Suppressor macrophage treated with lipopolysaccharide for 1 hour (primary cell): ENCODE measurements at regions not wholly inside any gene's neighbourhood (a gene's known extent, or its start where the extent isn't known, plus 50 kb on each side); places are given as distances from the start of the nearest gene placed in this dataset.

ENCODE experiments used
- DNase-seq, 3 donors: peaks; one replicate each; pipeline ENCODE4 v3.0.0-alpha.2; 2020 to 2022

DNA sequence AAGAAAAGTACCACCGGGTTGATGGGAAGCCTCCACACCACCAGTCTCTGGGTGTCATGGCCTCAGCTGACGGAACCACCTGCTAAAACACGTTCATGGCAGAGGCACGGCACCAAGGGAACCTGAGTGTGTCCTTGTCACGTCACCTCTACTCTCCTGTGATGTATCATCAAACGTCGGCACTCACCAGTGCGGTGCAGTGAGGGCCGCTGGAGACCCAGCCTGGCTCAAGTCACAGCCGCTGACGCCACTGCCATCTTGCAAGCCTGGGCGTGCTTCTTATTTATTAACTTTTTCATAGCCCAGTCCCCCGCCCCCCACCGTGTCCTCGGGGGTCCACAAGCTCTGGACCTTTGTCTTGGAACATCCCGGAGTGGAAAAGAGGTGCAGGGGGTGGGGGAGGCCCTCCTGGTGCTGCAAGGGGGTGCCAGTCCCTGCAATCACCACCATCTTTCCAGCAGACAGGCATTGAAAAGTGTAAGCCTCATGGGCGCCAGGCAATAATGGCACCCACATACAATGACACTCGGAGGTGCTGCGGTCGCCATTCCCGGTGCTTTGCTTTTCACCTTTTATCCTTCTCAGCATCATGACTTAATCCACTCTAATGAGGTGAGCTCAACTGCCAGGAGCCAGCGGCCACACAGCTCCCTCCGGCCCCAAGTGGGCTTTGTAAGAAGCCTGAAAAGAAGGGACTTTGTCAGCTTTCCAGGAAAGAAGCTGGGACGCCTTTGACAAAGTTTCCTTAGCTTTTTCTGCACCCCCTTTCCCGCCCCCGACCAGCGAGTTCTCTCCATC lies 202.3 kb upstream of the IRX1 start:
- DNase-seq, result no peak

DNA sequence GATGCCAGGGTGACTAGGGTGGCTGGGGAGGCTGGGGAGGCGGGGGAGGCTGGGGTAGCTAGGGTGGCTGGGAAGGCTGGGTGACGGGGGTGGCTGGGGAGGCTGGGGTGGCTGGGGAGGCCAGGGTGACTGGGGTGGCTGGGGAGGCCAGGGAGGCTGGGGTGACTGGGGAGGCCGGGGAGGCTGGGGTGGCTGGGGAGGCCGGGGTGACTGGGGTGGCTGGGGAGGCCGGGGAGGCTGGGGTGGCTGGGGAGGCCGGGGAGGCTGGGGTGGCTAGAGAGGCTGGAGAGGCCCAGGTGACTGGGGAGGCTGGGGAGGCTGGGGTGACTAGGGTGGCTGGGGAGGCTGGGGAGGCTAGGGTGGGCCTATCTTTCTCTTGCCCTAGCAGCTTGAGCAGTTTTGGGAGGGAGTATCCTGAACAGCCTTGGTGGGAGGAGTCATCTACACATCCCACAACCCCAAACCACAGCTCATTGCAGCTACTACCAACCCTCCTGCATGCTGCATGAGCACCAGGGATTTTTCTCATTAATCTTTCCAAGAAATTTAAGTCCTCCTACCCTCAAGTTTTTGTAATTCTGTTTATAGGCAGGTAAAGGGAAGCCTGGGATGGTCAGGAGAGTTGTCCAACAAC lies 203.2 kb upstream of the IRX1 start:
- no peak for DNase-seq

DNA sequence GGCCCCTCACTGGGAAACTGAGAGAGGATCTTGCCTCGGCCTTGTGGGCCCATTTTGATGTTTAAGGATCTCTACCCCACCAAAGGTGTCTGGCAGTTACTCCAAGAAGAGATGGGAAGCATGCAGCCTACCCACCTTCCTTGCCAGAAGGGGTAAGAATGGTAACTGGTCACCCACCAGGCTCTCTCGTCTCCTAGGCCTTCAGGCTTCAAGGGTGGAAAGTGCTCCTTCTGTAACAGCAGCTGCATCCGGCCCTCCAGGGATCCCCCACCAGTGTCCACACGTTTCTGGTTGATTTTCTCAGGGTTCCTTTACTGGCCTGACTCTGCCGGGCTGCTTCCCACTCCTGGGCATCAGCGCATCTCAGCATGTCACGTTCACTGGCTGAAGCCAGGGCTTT lies 204.4 kb upstream of the IRX1 start:
- no peak for DNase-seq

DNA sequence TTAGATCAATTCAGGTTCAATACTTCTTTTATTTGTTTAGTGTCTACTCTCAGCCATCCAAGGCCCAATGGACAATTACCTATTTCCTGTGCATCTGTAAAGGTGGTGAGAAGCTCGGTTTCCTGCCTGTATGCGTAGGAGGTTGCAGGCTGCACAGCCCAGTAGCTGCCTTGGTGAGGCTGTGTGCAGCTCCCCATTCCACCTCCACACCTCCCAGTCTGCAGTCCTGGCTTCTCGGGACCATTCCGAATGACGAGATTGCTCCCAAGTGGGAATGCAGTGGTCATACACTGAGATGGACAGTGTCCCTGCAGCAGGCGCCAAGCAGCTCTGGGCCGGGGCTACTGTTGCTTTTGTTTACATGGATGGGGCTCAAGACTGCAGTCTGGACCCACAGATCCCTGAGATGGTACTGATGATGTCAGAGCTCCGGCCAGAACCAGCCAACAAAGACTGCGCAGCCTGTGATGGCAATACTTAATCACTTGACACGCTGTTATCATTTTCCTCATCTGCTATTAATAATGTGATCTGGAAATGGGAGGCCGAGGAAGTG lies 206.1 kb upstream of the IRX1 start:
- no peak for DNase-seq

DNA sequence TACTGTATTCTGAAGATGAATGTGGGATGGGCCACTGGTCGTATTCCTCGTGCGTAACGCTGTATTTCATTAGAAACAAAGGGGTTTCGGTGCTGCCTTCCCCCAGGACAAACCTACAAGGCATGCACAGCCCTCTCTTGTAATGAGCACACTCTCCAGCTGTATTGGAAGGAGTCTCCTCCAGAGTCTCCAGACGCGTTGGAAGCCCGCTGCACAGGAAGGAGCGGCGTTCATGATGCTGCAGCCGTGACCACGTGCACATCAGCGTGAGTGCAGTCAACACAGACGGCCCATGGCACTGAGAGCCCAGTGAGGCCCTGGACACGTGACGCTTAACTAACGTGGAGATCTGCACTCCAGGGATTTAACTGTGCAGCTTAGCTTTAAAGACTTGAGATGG lies 209.0 kb upstream of the IRX1 start:
- DNase-seq, result no peak

DNA sequence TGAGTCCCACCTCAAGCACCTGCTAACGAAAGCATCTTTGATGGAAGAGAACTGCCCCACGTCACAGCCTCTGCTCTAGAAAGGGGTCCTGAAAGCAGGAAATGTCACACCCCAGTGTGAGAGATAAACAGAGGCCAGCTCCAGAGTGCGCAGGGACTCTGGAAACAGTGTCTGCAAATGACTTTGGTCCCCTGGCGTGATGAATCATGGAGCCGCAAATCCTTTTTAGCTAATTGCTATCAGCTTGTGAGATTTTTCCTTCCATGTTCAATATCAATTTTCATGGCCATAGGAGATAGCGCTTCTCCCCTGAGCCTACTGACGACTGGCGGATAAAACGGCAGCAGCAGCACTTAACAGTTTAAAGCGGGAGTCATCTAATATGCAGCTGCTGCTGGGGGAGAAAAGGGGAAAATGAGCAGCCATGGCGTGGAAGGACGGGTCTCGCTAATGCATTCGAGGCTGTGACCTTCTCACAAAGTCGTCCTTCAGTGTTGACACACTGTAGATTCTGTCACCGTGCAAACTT lies 209.6 kb upstream of the IRX1 start:
- DNase-seq, result no peak

DNA sequence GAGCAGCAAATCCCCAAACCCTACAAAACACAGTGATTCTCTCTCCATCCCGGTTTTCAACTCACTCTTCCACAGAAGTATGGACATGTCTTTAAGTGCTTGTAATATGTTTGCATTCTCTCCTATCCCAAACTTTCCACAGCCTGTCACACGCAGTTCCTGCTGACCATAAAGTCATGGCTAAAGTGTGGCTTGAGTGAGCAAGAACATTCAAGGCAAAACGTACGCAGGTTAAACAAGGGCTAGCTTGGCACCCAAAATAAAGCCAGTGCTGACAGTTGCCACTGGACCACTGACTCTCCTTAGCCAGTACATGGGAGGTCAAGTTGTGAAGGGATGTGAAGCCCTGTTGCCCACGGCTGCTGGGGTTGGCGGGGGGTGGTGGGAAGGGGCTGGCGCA lies 211.1 kb upstream of the IRX1 start:
- DNase-seq, result no peak

DNA sequence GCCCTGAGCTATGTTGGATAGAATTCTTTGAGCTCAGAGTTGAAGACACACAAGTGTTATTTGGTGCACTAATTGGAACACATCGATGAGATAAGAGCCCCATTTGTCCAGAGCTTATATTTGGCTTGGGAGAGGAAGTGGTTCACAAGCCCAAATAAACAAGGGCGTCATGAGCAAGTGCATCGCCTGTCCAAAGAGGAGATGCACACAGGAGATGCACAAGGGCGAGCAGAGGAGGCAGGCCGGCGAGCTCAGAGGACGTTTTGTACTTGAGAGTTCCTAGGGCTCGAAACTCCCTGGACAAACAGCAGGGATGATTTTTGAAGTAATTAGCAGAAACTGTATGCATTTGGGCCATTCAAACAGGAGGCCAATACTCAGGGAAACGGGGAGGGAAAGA lies 212.8 kb upstream of the IRX1 start:
- no peak for DNase-seq

DNA sequence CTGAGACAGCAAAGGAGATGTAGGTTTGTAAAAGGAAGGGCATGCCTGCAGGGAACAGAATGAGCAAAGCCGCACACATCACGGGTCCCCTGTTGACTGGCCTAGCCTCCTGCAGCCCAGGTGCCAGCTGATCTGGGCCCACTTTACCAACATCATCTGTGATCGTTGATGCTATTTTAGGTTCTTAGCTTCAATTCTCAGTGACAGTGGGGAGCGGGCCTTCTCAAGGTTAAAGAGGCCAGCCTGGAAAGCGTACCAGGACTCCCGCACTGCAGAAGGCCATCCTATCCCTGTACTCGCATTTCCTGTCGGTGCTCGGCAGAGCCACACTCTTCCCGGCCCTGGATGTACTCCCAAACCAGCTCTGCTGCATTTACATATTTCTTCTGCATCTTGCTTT lies 213.5 kb upstream of the IRX1 start:
- DNase-seq, result no peak

DNA sequence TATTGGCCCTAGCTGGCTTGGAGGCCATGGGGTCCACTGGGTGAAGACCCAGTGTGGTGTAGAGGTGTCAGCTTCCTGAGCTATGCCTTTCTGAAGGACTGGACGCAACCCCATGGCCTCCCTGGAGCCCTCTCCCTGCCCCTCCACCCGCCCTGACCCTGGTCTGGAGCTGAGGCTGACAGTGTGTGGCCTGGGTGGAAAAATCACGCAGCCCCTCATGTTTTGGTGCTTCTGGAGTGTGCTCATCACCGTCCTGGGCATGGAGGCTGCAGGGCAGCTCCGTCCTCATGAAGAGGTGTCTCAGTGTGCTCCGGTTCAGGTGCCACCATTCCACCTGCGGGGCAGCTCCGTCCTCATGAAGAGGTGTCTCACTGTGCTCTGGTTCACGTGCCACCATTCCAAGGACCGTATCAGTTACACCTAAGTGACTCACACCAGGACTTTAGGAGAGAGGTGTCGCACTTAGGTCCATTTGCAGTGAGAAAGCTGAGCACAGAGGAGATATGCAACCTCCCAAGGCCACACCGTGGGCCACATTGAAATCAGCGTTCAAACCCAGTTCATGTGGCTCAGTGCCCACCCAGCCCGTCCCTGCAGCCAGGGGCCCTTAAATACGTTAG lies 214.3 kb upstream of the IRX1 start:
- no peak for DNase-seq

DNA sequence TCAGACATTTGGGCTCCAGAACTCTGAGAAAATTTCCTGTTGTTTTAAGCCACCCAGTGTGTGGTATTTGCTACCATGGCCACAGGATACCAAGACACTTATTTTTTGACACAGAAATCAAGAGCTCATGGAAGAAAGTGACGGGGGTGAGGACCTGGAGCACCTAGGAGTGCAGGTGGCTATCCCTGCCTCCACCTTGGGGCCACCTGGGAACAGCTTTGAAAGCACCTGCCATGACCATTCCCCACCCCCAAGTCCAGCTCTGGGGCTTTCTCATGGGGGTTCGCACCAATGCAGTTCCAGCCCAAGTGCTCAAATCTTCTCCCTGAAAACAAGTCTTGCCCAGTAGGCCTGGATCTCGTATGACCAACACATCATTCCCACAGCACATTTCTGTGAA lies 214.9 kb upstream of the IRX1 start:
- DNase-seq, result no peak

DNA sequence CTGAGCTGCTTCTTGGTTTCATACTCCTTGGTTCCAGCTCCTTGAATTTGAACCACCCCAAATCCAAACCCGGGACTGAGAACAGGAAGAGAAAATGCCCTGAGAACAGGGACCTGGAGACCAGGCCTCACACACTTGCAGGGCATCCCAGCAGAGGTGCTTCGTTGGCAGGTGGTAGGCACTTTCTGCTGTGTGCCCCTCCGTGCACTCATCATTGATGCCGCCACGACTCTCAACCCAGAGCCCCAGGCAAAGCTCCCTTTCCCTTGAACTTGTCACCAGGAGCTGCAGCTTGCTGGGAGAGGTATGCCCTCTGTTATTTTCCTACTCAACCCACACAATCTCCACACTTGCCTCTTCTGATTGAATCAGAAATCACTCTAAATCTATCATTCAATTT lies 217.8 kb upstream of the IRX1 start:
- DNase-seq, result no peak

DNA sequence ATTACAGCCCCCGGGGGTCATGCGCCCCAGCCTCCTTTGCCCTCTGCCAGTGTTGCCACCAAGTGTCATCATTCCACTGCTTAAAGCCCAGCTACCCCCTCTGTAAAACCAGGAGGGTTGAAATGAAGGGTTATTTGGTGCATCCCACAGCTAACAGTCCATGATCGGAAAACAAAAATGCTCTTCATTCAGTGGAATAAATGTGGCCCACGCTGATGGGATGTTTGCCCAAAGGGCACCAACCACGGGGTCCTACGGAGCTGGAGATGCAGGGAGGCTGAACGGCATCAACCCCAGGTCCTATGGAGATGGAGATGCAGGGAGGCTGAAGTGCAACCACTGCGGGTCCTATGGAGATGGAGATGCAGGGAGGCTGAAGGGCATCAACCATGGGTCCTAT lies 218.5 kb upstream of the IRX1 start:
- no peak for DNase-seq

DNA sequence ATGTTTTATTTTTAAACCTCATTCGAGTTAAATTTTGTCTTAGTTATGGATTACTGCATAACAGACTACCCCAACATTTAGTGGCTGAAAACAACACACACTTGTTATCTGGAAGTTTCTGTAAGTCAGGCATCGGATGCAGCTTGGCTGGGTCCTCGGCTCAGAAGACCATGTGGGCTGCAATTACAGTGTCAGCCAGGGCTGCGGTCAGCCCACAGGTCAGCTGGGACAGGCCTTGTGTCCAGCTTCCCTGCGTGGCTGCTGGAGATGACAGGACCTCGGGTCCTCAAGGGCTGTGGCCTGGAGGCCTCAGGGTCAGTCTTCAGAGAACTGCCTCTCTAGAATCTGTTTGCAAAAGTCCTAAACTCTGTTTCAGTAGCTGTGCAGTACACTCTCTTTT lies 219.0 kb upstream of the IRX1 start:
- DNase-seq, result no peak

DNA sequence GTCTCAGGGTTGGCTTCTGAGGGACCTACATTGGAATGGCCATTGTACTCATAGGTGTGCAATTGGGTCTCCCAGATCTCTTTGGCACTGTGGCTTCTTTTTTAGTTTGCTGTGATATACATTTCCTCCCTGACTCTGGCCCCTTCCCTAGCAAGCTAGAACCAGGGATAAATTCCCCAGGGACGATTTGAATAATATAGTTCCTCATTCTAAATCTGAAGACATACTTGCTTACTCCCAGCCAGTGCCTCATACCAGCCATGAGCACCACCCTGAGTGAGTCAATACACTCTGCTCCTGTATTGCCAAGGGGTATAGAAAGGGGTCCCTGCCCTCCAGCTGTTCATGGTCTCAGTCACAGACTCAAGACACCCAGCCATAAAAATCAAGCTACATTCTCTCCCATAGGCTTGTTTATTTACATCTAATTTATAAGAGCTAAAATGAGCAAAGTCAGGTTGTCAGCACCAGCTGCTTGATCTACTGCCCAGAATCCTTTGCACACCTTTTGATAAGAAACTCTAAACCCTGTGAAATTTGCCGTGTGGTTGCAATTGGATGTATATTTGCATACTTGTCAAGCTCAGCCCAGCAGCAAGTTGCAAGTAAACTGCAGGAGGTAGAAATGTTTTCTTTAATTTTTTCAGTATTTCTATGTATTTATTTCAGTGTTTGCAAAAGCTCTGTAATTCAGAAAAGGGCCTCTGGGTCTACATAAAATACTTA lies 219.9 kb upstream of the IRX1 start:
- no peak for DNase-seq

DNA sequence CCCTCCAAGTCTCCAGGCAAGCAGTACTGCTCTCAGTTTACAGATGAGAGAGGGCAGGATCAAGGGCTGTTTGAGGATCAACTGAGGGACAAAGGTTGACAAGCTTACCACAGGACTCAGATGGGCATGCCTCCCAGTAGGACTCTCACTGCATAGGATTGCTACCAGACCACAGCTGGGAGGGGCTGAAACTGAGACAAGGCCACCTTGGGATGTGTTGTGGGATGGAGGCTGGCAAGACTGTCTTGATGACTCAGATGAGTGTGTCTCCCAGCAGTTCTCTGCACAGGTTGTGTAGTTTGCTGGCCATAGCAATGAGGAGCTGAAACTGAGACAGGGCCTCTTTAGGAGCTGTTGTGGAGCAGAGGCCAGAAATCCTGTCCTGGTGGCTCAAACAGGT lies 222.2 kb upstream of the IRX1 start:
- DNase-seq, result no peak

DNA sequence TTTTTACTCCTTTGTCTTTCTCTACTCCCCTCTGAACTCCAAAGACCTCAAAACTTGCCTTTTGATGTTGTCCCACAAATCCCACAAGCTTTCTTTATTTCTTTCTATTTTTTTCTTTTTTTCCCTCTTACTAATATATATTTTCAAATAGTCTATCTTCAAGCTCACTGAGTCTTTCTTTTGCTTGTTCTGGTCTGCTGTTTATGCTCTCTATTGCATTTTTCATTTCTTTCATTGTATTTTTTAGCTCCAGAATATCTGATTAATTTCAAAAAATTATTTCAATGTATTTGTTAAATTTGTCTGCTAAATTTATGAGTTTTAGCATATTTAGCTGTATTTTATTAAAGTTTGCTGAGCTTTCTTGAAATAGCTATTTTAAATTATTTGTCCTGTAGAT lies 223.3 kb upstream of the IRX1 start:
- DNase-seq, result no peak

DNA sequence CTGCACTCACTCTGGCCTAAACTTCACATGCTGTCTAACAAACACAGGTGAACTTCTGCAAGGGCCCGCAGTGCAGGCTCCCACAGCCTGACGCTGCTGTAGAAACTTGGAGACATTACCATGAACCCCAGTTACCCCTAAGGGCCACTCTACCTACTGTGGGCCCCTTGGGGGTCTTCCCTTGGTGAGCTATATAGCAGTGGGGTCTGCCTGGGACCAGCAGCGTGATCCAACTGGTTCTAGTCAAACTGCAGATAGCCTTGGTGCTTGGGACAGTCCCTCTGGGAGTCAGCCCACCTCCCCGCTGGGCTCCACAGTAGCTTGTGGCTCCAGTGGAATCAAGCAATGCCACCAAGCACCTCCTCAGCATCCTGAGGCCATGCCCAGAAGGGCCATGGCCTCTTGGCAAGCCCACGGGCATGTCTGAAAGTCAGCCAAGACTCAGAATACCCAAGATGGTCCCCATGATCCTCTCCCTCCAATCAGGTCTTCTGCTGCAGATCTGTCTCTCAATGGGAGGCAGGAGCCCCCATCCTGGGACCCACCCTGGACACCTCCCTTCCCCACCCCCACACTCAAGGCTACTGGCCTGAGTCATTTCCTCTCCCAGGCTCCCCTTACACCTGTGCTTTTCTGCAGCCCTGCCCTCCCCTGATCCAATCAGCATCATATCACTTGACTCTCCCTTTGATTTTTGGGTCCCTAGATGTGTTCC lies 230.0 kb upstream of the IRX1 start:
- DNase-seq, result no peak

DNA sequence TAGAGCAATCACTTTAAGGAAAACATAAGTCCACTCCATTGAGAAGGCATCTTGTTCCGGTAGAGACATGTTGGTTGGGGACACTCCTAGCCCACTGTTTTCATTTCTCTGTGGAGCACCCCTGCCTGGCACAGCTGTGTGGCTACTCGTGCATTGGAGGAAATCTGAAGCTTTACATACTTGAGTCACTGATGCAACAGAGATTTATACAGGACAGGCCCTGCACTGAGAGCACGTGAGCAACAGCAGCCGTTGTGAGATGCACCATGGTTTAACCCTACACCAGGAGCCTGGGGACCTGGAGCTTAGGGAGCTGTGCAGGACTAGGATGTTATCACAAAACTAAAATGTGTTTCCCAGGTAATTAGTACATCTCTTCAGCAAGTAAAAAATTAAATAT lies 230.7 kb upstream of the IRX1 start:
- DNase-seq, result no peak

DNA sequence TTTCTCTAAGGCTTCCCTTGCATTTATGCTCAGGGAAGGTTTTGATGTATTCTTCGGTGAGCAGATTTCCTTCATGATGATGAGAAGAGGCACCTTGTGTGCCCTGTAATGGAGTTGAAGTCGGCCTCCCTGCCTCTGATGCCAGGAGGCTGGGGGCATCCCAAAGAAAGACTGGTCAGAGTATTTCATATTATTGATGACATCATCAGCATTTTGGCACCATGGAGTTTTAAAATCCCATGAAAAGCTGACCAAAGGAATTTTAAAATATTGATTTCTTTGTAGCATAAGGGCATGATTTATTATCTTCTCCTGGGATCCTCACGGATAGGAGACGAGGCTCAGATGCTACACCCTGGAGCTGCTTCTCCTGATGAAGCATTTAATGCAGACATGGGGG lies 231.2 kb upstream of the IRX1 start:
- no peak for DNase-seq

DNA sequence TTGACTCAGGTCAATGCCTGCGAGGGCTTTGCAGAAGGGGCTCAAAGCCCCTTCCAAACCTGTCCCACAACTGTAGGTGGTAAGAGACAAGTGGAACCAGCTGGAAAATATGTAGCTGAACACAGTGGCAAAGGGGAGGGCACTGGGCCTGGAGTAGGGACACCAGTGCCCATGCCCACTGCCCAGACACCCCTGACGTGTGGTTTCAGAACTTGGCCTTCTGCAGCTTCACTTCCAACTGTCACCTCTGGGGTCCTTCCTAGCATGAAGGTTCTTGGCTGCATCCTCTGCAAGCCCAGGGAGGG lies 233.1 kb upstream of the IRX1 start:
- no peak for DNase-seq

DNA sequence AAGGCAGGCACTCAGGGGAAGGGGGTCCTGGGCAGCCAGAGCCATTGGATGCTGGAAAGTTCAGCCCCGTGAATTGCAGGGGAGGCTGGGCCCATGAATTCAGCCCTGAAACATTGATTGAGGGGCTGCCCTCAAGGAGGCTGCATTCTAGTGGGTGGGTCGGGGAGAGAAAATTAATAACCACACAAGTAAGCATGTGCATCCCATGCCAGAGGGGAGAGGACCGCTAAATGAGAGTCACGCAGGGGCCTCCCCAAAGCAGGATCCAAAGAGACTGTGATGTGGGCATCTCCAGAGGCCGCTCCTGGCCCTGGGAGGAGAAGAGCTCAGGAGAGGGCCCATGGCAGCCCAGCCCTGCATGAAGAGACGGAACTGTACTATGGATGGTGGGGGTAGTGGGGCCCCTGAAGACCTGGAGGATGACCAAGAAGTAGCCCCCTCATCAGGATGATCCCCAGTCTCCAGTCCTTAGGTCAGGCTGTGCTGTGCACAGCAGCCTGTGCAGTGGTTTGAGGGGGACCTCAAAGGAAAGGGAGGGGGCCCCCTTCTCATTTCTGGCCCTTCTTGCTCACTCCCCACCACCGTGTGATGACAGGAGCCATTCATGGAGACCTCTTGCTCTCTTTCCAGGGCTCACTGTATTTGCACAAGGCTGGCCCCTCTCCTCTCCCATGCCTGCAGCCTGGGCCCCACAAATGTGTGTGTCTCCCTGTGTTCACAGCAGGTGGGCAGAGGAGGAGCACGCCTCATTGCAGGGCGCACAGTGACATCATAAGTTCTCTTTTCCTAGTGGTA lies 233.6 kb upstream of the IRX1 start:
- no peak for DNase-seq
